Activated naive CD8-positive, alpha-beta T cell treated with anti-CD3 and anti-CD28 coated beads, Interleukin-2, amount 10 ng/mL, durations not matched to agents 7 days and 5 days (primary cell): ENCODE measurements at regions not wholly inside any gene's neighbourhood (a gene's known extent, or its start where the extent isn't known, plus 50 kb on each side); places are given as distances from the start of the nearest gene placed in this dataset.

Source experiments
- ATAC-seq: fragments of 150-1000 bp; cut with Tn5 transposase; one replicate; pipeline ENCODE4 v1.10.0; 2021; ENCODE audit warnings: low read depth, moderate library complexity
- POLR2A ChIA-PET: fragments of 350-600 bp; sonication (Branson Sonifier 250); formaldehyde crosslinking; loops from one replicate; lab custom pipeline; 2021; ENCODE audit warnings: antibody characterized with exemption; lab: Charles Lee
- DNase-seq: peaks from one replicate; pipeline ENCODE4 v3.0.0; 2021
- H3K27ac Mint-ChIP-seq: one replicate; pipeline ENCODE4 v1.8.0; 2022; ENCODE audit warnings: mild to moderate bottlenecking, mixed read lengths
- H3K27me3 Mint-ChIP-seq: one replicate; pipeline ENCODE4 v1.8.0; 2022; ENCODE audit warnings: mild to moderate bottlenecking, moderate library complexity, mixed read lengths
- H3K36me3 Mint-ChIP-seq: one replicate; pipeline ENCODE4 v1.8.0; 2021; ENCODE audit warnings: mild to moderate bottlenecking, mixed read lengths
- H3K4me1 Mint-ChIP-seq: one replicate; pipeline ENCODE4 v1.8.0; 2021; ENCODE audit warnings: mixed read lengths
- H3K4me3 Mint-ChIP-seq: one replicate; pipeline ENCODE4 v1.8.0; 2022; ENCODE audit warnings: mild to moderate bottlenecking, moderate library complexity, mixed read lengths
- H3K9me3 Mint-ChIP-seq: one replicate; pipeline ENCODE4 v1.8.0; 2021; ENCODE audit warnings: mixed read lengths

DNA sequence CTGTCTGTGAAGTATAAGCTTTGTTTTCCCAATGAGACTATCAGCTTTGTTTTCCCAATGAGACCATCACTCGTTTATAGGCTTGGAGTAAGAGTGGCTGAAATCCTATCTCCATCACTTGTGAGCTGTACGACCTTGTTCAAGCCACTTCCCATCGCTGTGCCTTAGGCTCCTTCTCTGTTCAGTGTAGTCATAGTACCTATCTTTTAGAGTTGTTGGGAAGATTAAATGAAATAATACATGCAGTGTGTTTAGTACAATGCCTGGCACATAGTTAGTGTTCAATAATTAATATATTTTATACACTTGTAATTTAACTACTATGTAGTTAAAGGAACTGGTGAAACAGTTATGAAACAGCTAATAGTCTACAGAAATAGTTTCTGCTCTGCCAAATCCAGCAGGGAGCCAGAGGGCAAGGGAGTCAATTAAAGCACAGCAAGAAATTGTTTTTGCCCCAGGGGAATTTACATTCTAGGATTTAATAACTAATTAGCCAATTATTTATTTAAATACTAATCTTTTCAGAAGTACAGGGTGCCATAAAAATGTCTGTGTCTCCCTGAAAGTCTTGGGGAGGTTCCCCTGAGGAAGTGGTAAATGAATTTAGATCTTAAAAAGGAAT, 139.3 kb upstream of the HMCN1 start:
- Mint-ChIP-seq H3K4me1 (peaks cover 23% of the 10 kb centered on the region), H3K4me3 (no peak overlapping the region), H3K27ac (peak overlapping the region; percentile 3), H3K9me3 (peaks cover 7% of the 10 kb centered on the region), H3K27me3 (no peaks in the 10 kb centered on the region), H3K36me3 (peaks cover 18% of the 10 kb centered on the region)
- POLR2A ChIA-PET = interaction anchor here (2.3 kb wide), 1 partner anchor 278 kb away, joined by 15 read pairs; the partner anchor contains the start of gene IVNS1ABP
- no peak for ATAC-seq
- DNase-seq = no peak

GRCh38 chr1:185593271-185593670, 140.9 kb upstream of the HMCN1 start:
- Mint-ChIP-seq H3K36me3 (peaks cover 18% of the 10 kb centered on the region), H3K9me3 (peaks cover 7% of the 10 kb centered on the region), H3K4me3 (no peak overlapping the region), H3K27me3 (no peaks in the 10 kb centered on the region), H3K27ac (no peak overlapping the region), H3K4me1 (peaks cover 23% of the 10 kb centered on the region)
- DNase-seq (no peak), ATAC-seq (no peak)
- POLR2A ChIA-PET = no interaction called here

- DNase-seq (no peak), ATAC-seq (no peak)
- no peaks in the 10 kb centered on the region for H3K27me3 Mint-ChIP-seq
- H3K27ac Mint-ChIP-seq = no peak overlapping the region
- no peaks in the 10 kb centered on the region for H3K4me1 Mint-ChIP-seq
- POLR2A ChIA-PET = interaction anchor here (0.9 kb wide), 1 partner anchor 50 kb away, joined by 3 read pairs; no protein-coding TSS in a partner anchor
- peaks cover 22% of the 10 kb centered on the region for H3K9me3 Mint-ChIP-seq
- no peak overlapping the region for H3K4me3 Mint-ChIP-seq
- H3K36me3 Mint-ChIP-seq = peaks cover 20% of the 10 kb centered on the region
Observed at GRCh38 chr1:185585770-185586169, 148.4 kb upstream of the HMCN1 start.

- POLR2A ChIA-PET = no interaction called here
- Mint-ChIP-seq H3K27ac (no peak overlapping the region), H3K4me3 (no peak overlapping the region), H3K36me3 (peaks cover 34% of the 10 kb centered on the region), H3K27me3 (no peaks in the 10 kb centered on the region), H3K9me3 (peaks cover 44% of the 10 kb centered on the region), H3K4me1 (no peaks in the 10 kb centered on the region)
- ATAC-seq (no peak), DNase-seq (no peak)
Observed at GRCh38 chr1:185581961-185582725, 152.0 kb upstream of the HMCN1 start.

DNA sequence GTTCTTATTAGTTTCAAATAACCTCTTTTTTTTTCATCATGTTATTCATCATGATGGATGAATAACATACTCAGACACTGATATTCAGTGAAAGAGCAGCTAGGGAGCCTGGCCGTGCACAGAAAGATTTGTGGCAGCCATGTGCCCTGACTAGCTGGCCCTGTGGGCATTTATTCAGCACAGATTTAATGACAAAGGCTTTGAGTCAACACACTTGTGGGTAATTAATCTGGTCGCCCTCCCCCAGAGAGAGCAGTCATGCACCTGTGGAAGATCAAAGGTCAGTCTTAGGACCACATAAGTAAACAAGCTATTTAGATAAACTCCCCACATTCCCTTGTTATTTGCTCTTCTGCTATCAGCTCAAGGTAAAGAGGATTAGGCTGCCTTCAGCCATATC, 153.2 kb upstream of the HMCN1 start:
- H3K36me3 Mint-ChIP-seq = peaks cover 31% of the 10 kb centered on the region
- no peak for ATAC-seq
- H3K27ac Mint-ChIP-seq = no peak overlapping the region
- no peaks in the 10 kb centered on the region for H3K4me1 Mint-ChIP-seq
- POLR2A ChIA-PET = no interaction called here
- no peak for DNase-seq
- H3K9me3 Mint-ChIP-seq = peaks cover 44% of the 10 kb centered on the region
- H3K27me3 Mint-ChIP-seq = no peaks in the 10 kb centered on the region
- H3K4me3 Mint-ChIP-seq = no peak overlapping the region

DNA sequence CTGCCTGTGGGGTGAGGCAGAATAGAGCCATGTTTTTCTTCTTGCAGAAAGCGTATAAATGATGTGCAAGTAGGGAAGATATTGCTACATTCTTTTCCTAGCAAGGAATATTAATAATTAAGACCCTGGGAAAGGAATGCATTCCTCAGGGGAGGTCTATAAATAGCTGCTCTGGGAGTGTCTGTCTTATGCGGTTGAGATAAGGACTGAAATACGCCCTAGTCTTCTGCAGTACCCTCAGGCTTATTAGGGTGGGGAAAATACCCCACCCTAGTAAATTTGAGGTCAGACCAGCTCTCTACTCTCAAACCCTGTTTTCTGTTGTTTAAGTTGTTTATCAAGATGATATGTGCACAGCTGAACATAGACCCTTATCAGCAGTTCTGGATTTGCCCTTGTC, 155.9 kb upstream of the HMCN1 start:
- ATAC-seq = no peak
- POLR2A ChIA-PET = no interaction called here
- Mint-ChIP-seq H3K4me3 (no peak overlapping the region), H3K4me1 (peaks cover 6% of the 10 kb centered on the region), H3K9me3 (peaks cover 45% of the 10 kb centered on the region), H3K27me3 (no peaks in the 10 kb centered on the region), H3K27ac (no peak overlapping the region), H3K36me3 (peaks cover 35% of the 10 kb centered on the region)
- DNase-seq = no peak

DNA sequence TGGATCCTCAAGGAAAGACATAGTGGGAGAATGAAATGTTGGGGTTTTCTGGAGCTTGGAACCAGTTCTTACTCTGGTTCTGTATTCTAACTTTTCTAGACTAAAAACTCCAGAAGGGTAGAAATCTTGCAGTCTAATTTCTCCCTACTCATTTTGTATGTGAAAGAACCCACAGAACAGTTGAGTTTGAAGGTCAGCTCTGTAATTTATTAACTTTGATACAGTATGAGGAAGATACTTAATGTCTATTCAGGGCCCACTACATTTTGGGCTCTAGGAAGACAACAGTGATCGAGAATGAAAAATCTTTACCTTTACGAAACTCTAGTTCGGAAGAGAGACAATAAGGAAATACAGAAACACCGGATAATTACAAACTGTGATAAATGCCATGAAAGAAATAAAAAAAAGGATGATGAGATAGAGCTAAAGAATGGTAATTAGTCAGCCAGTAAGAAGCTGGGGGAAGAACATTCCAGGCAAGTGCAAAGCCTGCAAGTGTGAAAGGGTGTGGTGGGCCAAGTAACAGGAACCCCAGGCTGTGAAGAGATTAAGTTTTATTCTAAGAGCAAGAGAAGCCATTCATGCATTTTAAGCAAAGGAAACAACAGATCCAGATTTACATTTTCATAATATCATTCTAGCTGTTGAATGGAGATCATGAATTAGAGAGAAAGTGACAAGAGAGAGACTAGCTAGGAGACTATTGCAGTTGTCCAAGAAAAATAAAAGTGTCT, 159.9 kb upstream of the HMCN1 start:
- Mint-ChIP-seq H3K27ac (no peak overlapping the region), H3K36me3 (peaks cover 28% of the 10 kb centered on the region), H3K27me3 (no peaks in the 10 kb centered on the region), H3K4me3 (no peak overlapping the region), H3K4me1 (peaks cover 14% of the 10 kb centered on the region), H3K9me3 (peaks cover 25% of the 10 kb centered on the region)
- DNase-seq (no peak), ATAC-seq (no peak)
- POLR2A ChIA-PET = no interaction called here

DNA sequence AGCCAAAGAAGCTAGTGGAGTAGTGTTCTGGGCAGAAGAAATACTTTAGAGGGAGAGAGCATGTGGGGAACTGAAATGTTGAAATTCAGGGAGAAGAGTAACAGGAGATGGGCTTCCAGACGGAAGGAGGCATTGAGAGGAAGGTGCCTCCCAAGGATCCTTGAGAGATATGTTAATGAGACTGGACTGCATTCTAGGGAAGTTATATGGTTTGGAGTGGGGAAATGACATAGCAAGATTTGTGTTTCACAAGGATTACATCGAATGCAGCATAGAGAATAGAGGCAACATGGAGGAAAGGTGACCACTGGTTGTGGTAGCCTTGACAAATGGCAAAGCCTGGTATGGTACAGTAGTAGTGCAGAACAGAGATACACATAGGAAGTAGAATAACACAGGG, 160.5 kb upstream of the HMCN1 start:
- POLR2A ChIA-PET = no interaction called here
- H3K27me3 Mint-ChIP-seq = no peaks in the 10 kb centered on the region

DNA sequence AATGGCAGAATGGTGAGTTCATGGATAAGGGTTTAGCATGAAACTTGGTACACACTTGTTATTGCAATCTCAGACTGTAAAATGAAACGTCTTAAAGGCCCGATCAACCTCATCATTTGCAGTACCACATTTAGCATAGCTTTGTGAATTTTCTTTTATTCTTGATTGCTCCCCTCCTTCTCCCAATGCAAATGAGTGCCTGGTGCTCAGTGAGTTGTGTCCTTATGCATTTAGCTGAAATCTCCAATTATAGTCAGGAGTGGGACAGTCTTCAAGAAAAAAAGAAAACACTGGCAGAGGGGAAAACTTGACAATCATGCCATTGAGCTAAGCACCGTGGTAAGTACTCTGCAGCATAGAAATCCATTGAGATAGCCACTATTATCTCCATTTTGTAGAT, 161.0 kb upstream of the HMCN1 start:
- H3K4me3 Mint-ChIP-seq = no peak overlapping the region
- peaks cover 22% of the 10 kb centered on the region for H3K36me3 Mint-ChIP-seq
- no peak for DNase-seq
- peaks cover 24% of the 10 kb centered on the region for H3K4me1 Mint-ChIP-seq
- H3K27ac Mint-ChIP-seq = no peak overlapping the region
- H3K9me3 Mint-ChIP-seq = peaks cover 18% of the 10 kb centered on the region
- no peak for ATAC-seq
- POLR2A ChIA-PET = no interaction called here
- no peaks in the 10 kb centered on the region for H3K27me3 Mint-ChIP-seq

More for the DNA sequence above, 160.5 kb upstream of the HMCN1 start:
- Mint-ChIP-seq H3K9me3 (peaks cover 21% of the 10 kb centered on the region), H3K4me3 (no peak overlapping the region), H3K27ac (no peak overlapping the region), H3K4me1 (peaks cover 19% of the 10 kb centered on the region), H3K36me3 (peaks cover 24% of the 10 kb centered on the region)
- ATAC-seq (no peak), DNase-seq (no peak)

- ATAC-seq (no peak), DNase-seq (no peak)
- Mint-ChIP-seq H3K27ac (no peak overlapping the region), H3K4me3 (no peak overlapping the region), H3K36me3 (peaks cover 16% of the 10 kb centered on the region), H3K9me3 (peaks cover 12% of the 10 kb centered on the region), H3K4me1 (peaks cover 42% of the 10 kb centered on the region), H3K27me3 (no peaks in the 10 kb centered on the region)
- POLR2A ChIA-PET = no interaction called here
Observed at GRCh38 chr1:185570962-185571361, 163.2 kb upstream of the HMCN1 start.

GRCh38 chr1:185568155-185569123, 165.8 kb upstream of the HMCN1 start:
- Mint-ChIP-seq H3K4me3 (peak overlapping the region; percentile 57), H3K9me3 (peaks cover 8% of the 10 kb centered on the region), H3K27ac (peak overlapping the region; percentile 87), H3K36me3 (peaks cover 13% of the 10 kb centered on the region), H3K27me3 (no peaks in the 10 kb centered on the region), H3K4me1 (peaks cover 41% of the 10 kb centered on the region)
- POLR2A ChIA-PET = interaction anchor here (1.1 to 3.1 kb wide), 4 partner anchors 129 to 252 kb away, joined by 4 to 43 read pairs (median 8); partner anchors contain the start of gene IVNS1ABP
- DNase-seq (no peak), ATAC-seq (peak; percentile 43)

DNA sequence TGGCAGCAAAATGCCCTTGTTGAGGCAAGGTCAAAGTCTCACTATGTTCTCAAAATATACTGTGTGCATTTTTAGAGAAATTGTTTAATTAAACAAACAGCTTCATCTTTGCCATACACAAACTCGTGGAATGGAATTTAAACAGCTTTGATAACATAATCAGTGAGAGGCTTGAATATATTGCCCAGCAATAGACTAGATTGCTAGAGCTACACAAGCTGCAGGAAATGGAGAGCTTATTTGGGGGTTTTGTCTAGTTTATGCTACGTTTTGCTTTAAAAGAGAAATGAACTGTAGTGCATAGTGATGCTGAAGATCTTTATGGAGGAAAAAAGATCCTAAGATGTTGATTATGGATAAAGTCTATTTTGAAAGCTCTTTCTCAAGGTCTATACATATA, 166.8 kb upstream of the HMCN1 start:
- peaks cover 40% of the 10 kb centered on the region for H3K4me1 Mint-ChIP-seq
- peak overlapping the region; percentile 87 for H3K27ac Mint-ChIP-seq
- DNase-seq = no peak
- peaks cover 11% of the 10 kb centered on the region for H3K36me3 Mint-ChIP-seq
- H3K4me3 Mint-ChIP-seq = peak overlapping the region; percentile 73
- H3K27me3 Mint-ChIP-seq = no peaks in the 10 kb centered on the region
- H3K9me3 Mint-ChIP-seq = peaks cover 7% of the 10 kb centered on the region
- peak; percentile 11 for ATAC-seq
- POLR2A ChIA-PET = interaction anchor here (0.9 to 3.1 kb wide), 8 partner anchors 28 to 250 kb away, joined by 3 to 43 read pairs (median 4); partner anchors contain the start of gene IVNS1ABP
